HG03342 (cell line): ENCODE measurements at regions not wholly inside any gene's neighbourhood (a gene's known extent, or its start where the extent isn't known, plus 50 kb on each side); places are given as distances from the start of the nearest gene placed in this dataset.
A peak's percentile ranks its signal among the peaks of the same experiment; 100 is the strongest.

ENCODE experiments used
- ATAC-seq: cut with Tn5 transposase; IDR thresholded peaks from one replicate; pipeline ENCODE4 v1.9.1; 2021; ENCODE audit warnings: mild to moderate bottlenecking, moderate library complexity; ENCODE audit not compliant: unreplicated experiment

- ATAC-seq: no peak
Measured at GRCh38 chr7:155178096-155178495, 108.0 kb downstream of the HTR5A start.

DNA sequence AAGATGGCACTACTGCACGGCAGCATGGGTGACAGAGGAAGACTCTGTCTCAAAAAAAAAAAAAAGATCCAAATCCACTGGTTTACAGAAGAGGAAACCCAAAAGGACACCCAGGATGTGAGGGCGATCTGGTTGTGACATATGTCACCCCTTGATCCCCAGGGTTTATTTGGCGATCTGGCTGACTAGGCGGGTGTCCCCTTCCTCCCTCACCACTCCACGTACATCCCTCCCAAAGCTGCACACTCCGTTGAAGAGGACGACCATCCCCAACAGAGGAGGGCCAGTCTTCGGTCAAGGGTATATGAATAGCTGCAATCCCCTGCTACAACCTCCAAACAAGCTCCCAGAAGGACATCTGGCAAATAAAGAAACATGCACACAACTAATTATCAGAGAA lies 111.6 kb downstream of the HTR5A start:
- no peak for ATAC-seq

DNA sequence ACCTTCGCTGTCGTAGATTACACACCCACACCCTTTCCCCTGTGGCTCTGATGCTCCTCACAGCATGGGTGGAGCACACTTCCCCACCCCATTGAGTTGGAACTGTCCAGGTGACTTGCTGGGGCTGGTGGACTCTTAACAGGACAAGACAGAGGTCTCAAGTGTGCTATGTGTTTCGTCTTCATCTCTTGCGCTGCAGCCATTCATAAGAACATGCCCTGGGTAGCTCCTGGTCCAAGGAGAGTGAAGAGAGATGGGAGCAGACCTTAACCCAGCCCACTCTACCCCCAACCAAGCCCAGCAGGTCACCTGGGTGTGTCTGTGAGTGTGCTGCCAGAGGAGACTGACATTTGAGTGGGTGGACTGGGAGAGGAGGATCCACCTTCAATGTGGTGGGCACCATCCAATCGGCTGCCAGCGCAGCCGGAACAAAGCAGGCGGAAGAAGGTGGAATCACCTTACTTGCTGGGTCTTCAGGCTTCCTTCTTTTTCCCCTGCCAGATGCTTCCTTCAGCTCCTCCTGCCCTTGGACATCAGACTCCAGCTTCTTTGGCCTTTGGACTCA lies 112.4 kb downstream of the HTR5A start:
- no peak for ATAC-seq

- no peak for ATAC-seq
Measured at GRCh38 chr7:155183655-155184054, 113.5 kb downstream of the HTR5A start.

DNA sequence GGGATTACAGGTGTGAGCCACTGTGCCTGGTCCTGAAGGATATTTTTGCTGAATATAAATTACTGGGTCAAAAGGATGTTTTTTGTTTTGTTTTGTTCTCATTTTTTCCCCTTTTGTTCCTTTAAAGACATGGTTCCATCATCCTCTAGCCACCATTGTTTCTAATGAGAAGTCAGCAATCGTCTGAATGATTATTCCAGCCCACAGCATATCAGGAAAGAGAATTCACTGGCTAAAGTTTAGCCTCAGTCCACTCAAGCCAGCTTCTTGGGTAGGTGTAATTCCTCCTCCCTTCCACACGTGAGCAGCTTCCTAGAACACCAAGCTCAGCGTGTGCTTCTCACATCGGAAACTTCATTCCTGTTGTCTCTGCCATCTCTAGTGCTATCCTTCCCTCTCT lies 112.8 kb upstream of the INSIG1 start:
- no peak for ATAC-seq

DNA sequence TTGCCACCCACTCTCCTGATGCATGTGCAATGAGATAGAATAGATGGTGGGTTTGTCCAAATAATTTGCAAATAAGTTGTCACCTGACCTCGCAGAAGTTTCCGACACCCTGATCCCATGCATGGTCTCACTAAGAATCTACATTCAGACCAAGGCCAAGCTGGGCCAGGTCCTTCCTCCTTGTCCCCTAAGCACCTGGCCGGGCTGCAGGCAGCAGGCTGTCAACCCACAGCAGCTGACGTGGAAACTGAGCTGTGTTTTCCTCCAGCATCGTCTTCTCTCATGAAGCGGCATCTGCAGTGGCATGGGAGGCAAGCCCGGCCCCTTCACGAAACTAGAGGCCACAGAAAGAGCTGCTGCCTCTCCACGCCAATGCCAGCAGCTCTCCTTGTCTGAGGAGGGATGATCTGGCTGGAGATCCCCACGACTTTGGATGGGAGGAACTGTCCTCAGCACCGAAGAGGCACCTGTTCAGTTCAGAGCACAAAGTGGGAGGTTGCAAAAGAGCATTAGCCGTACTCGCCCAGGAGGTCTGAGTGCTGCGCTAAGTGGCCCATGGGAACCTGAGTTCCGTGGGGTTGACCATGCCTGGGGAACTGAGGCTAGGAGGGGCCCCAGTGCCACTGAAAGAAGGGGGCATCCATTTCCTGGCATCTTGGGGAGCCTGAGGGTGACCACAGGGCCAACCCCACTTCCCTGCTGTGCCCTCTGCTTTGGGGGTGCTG lies 110.5 kb upstream of the INSIG1 start:
- ATAC-seq: no peak

- no peak for ATAC-seq
Measured at GRCh38 chr7:155188357-155188756, 109.3 kb upstream of the INSIG1 start.

- ATAC-seq: no peak
Measured at GRCh38 chr7:155188821-155189581, 108.7 kb upstream of the INSIG1 start.

- no peak for ATAC-seq
Measured at GRCh38 chr7:155189590-155189989, 108.1 kb upstream of the INSIG1 start.

DNA sequence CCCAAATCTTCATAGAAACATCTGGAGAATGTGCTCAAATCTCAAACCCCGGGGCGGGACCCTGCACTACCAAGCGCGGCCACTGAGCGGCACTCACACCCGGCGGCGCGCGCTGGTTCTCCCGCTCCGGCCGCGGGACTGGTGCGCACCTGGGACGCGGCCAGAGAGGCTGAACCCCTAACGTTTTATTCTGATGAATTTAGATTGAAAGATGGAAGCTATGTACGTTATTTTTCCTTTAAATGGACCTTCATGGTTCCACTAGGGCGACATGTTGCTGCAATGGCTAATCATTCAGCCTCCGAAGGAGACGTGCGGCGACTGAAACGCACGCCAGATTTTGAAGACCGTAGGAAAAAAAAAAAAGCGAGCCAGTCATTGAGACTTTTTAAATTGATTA lies 107.0 kb upstream of the INSIG1 start:
- peak; percentile 66 for ATAC-seq

DNA sequence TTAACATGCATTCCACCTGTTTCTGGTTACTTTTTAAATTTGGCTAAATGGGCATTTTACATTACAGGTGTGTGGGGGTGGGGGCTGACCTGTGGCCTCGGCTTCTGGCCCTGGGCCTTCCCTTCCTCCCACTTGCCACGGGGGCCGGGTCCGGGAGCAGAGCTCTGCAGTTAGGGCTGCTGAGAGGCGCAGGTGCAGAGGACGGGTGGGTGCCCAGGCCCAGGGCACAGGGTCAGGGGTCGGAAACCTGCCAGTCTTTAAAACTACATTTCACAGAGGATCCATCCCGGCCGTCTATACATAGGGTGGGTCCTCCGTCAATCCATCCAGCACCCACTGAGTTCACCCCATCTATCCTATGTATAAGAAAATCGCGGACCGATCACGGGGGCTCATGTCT lies 106.5 kb upstream of the INSIG1 start:
- ATAC-seq: no peak

- no peak for ATAC-seq
Measured at GRCh38 chr7:155191901-155192478, 105.7 kb upstream of the INSIG1 start.

- no peak for ATAC-seq
Measured at GRCh38 chr7:155192961-155193640, 104.6 kb upstream of the INSIG1 start.

DNA sequence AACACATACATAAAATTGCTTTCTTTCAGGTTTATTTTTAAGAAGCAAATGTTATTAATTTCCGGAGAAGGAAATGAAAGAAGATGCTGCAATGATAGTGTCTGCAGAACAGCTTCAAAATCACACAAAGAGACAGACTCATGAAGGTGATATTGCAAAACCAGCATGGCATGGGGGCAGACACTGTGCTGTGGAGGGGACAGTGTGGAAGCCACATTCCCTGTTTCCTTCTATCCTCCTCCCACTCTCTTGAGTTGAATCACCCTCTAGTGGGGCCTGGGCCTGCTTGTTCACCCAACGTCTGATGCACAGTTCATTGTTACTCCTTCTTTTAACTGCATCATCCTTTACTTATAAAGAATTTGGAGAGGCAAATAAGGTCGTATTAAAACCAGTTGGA lies 104.0 kb upstream of the INSIG1 start:
- ATAC-seq: no peak

- ATAC-seq: no peak
Measured at GRCh38 chr7:155194382-155195140, 103.1 kb upstream of the INSIG1 start.

- ATAC-seq: no peak
Measured at GRCh38 chr7:155195939-155196523, 101.6 kb upstream of the INSIG1 start.

DNA sequence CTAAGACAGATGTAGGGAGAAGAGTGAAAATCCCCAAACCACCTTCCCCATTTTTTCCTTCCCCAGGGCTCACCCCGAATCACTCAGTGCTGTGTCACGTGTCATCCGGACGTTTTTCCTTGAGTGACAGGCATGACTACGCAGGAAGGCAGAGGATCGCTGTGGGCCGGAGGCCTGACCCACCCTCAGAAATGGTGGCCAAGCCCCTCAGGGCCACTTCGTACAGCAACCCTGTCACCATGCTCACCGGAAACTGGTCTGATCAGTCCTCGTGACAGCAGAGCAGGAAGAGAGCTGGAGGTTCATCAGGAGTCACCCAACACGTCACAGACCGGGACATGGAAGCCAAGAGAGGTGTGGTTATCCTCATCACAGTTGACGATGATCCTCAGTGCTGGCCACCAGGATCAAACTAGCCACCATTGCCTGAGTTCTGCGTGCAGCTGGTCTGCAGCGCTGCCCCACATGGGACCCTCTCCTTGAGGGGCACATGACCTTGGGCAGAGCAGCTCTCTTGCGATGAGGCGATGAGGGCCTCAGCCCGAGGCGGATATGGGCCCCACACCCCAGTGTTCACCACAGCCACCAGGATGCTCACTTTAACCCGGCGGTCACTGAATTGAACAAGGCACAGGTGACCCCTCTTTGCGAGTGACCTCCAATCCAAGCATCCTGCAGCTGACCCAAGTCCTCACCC lies 99.3 kb upstream of the INSIG1 start:
- no peak for ATAC-seq

- ATAC-seq: peak; percentile 65
Measured at GRCh38 chr7:155198901-155199845, 98.5 kb upstream of the INSIG1 start.
